ENCODE measurements at regions not wholly inside any gene's neighbourhood (a gene's known extent, or its start where the extent isn't known, plus 50 kb on each side); places are given as distances from the start of the nearest gene placed in this dataset.

DNA sequence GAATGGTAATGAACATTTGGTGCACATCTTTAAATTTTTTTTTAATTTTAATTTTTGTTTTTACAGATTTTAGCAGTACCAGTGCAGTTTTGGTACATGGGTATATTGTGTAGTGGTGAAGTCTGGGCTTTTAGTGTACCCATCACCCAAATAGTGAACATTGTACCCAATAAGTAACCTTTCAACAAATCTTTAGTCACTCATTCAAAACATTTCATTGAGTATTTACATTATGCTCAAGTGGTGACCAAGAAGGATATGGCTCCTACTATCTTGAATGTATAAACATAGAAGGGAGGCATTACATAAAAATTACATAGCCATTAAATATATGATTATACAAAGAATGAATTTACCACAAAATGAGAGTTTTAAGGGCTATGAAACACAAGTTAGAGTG lies 223.3 kb downstream of the SPRY1 start:
- no peak for TF ChIP-seq POLR2A (IDR thresholded peaks at IDR 0.05)
- TF ChIP-seq, protein P1, sequence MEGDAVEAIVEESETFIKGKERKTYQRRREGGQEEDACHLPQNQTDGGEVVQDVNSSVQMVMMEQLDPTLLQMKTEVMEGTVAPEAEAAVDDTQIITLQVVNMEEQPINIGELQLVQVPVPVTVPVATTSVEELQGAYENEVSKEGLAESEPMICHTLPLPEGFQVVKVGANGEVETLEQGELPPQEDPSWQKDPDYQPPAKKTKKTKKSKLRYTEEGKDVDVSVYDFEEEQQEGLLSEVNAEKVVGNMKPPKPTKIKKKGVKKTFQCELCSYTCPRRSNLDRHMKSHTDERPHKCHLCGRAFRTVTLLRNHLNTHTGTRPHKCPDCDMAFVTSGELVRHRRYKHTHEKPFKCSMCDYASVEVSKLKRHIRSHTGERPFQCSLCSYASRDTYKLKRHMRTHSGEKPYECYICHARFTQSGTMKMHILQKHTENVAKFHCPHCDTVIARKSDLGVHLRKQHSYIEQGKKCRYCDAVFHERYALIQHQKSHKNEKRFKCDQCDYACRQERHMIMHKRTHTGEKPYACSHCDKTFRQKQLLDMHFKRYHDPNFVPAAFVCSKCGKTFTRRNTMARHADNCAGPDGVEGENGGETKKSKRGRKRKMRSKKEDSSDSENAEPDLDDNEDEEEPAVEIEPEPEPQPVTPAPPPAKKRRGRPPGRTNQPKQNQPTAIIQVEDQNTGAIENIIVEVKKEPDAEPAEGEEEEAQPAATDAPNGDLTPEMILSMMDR (IDR thresholded peaks at IDR 0.05) = no peak
